ENCODE measurements at regions not wholly inside any gene's neighbourhood (a gene's known extent, or its start where the extent isn't known, plus 50 kb on each side); places are given as distances from the start of the nearest gene placed in this dataset.

- no peak for FAIRE-seq
Observed at GRCh38 chr3:178456621-178457285, 79.5 kb upstream of the KCNMB2 start.

- FAIRE-seq = no peak
Observed at GRCh38 chr3:178457511-178457910, 78.7 kb upstream of the KCNMB2 start.

- no peak for FAIRE-seq
Observed at GRCh38 chr3:178458313-178459037, 77.8 kb upstream of the KCNMB2 start.

- no peak for FAIRE-seq
Observed at GRCh38 chr3:178459038-178459410, 77.2 kb upstream of the KCNMB2 start.

GRCh38 chr3:178465260-178466180, 70.7 kb upstream of the KCNMB2 start:
- FAIRE-seq = no peak

- FAIRE-seq = no peak
Observed at GRCh38 chr3:178472941-178473340, 63.3 kb upstream of the KCNMB2 start.

GRCh38 chr3:178474526-178474925, 61.7 kb upstream of the KCNMB2 start:
- FAIRE-seq = no peak

- no peak for FAIRE-seq
Observed at GRCh38 chr3:178475062-178475461, 61.2 kb upstream of the KCNMB2 start.

GRCh38 chr3:178476886-178477285, 59.4 kb upstream of the KCNMB2 start:
- no peak for FAIRE-seq

GRCh38 chr3:178479446-178479845, 56.8 kb upstream of the KCNMB2 start:
- FAIRE-seq = no peak

- no peak for FAIRE-seq
Observed at GRCh38 chr3:178479860-178480259, 56.4 kb upstream of the KCNMB2 start.

GRCh38 chr3:178480274-178480673, 56.0 kb upstream of the KCNMB2 start:
- no peak for FAIRE-seq

GRCh38 chr3:178480795-178481194, 55.4 kb upstream of the KCNMB2 start:
- no peak for FAIRE-seq

- no peak for FAIRE-seq
Observed at GRCh38 chr3:178482981-178483380, 53.3 kb upstream of the KCNMB2 start.

GRCh38 chr3:178483704-178484103, 52.5 kb upstream of the KCNMB2 start:
- no peak for FAIRE-seq

GRCh38 chr3:178485756-178486155, 50.5 kb upstream of the KCNMB2 start:
- FAIRE-seq = no peak
